ENCODE measurements at regions not wholly inside any gene's neighbourhood (a gene's known extent, or its start where the extent isn't known, plus 50 kb on each side); places are given as distances from the start of the nearest gene placed in this dataset.

GRCh38 chr2:156118753-156119416, 213.6 kb downstream of the NR4A2 start:
- no peak for TF ChIP-seq CTCF (IDR thresholded peaks at IDR 0.05)
- TF ChIP-seq POLR2A (IDR thresholded peaks at IDR 0.05): no peak
- TF ChIP-seq EP300 (IDR thresholded peaks at IDR 0.05; ENCODE audit: low read depth): no peak
- TF ChIP-seq POLR2AphosphoS5 (IDR thresholded peaks at IDR 0.05): no peak
